Adrenal gland (tissue), 9 donors: ENCODE measurements at regions not wholly inside any gene's neighbourhood (a gene's known extent, or its start where the extent isn't known, plus 50 kb on each side); places are given as distances from the start of the nearest gene placed in this dataset.
"Not testable (repeated sequence)": the region's sequence is repeated elsewhere in the genome, so short reads cannot be mapped to it uniquely, and the experiment has no call there.

Experiments
- DNase-seq, 7 donors: peaks; one replicate each; pipeline ENCODE4 v3.0.0-alpha.2; 2019 to 2020
- H3K27ac ChIP-seq, 5 donors: fragments of 200-600 bp; sonication (generic) in 4 of 5; 1 replicate in 3 of 5; 2 replicates in 2 of 5; pipeline versions ENCODE4 v1.5.1 to v1.8.0; 2016 to 2020; ENCODE audit warnings: mild to moderate bottlenecking in 1 of 5
- H3K27me3 ChIP-seq: fragments of 200-600 bp; 2 replicates; pipeline ENCODE4 v1.8.0; 2021
- H3K36me3 ChIP-seq, 2 donors: fragments of 200-600 bp; replicated peaks in 1 of 2; 1 replicate in 1 of 2; 2 replicates in 1 of 2; pipeline versions ENCODE4 v1.5.1 to v1.8.0; 2018 to 2022
- H3K4me1 ChIP-seq, 2 donors: fragments of 200-600 bp; replicated peaks in 1 of 2; 1 replicate in 1 of 2; 2 replicates in 1 of 2; pipeline versions ENCODE4 v1.5.1 to v1.8.0; 2018 to 2021
- H3K4me3 ChIP-seq, 4 donors: fragments of 200-600 bp; sonication (generic) in 3 of 4; one replicate each; pipeline ENCODE4 v1.5.1; 2016 to 2018
- H3K9me3 ChIP-seq, 3 donors: fragments of 200-600 bp; sonication (generic) in 1 of 3; replicated peaks in 1 of 3; 1 replicate in 2 of 3; 2 replicates in 1 of 3; pipeline versions ENCODE4 v1.5.1 to v1.8.0; 2016 to 2021
- CTCF ChIP-seq, 6 experiments: fragments of 450-650 bp in 4 of 6; fragments of 200-600 bp in 2 of 6; sonication (generic) in 1 of 6; IDR thresholded peaks; 1 replicate in 5 of 6; 2 replicates in 1 of 6; pipeline versions ENCODE4 v1.5.1 to v1.8.0; 2016 to 2021; ENCODE audit warnings: antibody characterized with exemption in 6 of 6, mild to moderate bottlenecking in 2 of 6, moderate library complexity in 1 of 6
- POLR2A ChIP-seq, 2 donors: fragments of 450-650 bp; IDR thresholded peaks; one replicate each; pipeline ENCODE4 v1.6.1; 2017; ENCODE audit warnings: antibody characterized with exemption in 2 of 2, mild to moderate bottlenecking in 2 of 2, moderate library complexity in 1 of 2
- WGBS, 4 donors: extraction: QIAGEN DNeasy Blood & Tissue Kit in 2 of 4; methylation state at CpG; one replicate each; pipeline versions ENCODE4 v1.1.5 to v1.1.7; 2013 to 2017; 5-methylcytosine and 5-hydroxymethylcytosine counted together
- intact Hi-C, 2 donors: fragments of 100-400 bp; cut with DNase I; formaldehyde crosslinking; loops; one replicate each; pipeline versions ENCODE4 v1.14.1 to v1.15.0; 2022 to 2023
- donor health status: healthy with polysubstance abuse.
- donor health status: Bipolar disorder and iron deficiency.
- donor health status: DM: yes; HTN: yes; CAD: no.
- donor health status: DM: no; HTN: no; CAD: no.
- donor health status: DM: no; HTN: no; CAD: no.

GRCh38 chr1:166763318-166763717 lies 76.0 kb upstream of the POGK start:
- 90 to 100% (median 97%) methylated on average over 1 of the region's 1 CpG for WGBS, 4 donors
- TF ChIP-seq CTCF (IDR thresholded peaks at IDR 0.05) = no peak
- TF ChIP-seq POLR2A (IDR thresholded peaks at IDR 0.05) = no peak
- intact Hi-C loops = no loop called here
- Histone ChIP-seq H3K4me3 (no peak overlapping the region), H3K9me3 (no peaks in the 10 kb centered on the region), H3K36me3 (no peaks in the 10 kb centered on the region), H3K27ac (no peak overlapping the region), H3K27me3 (no peaks in the 10 kb centered on the region), H3K4me1 (no peaks in the 10 kb centered on the region)
- no peak for DNase-seq

GRCh38 chr1:166766942-166767341 lies 72.3 kb upstream of the POGK start:
- Histone ChIP-seq H3K9me3 (no peaks in the 10 kb centered on the region), H3K27me3 (no peaks in the 10 kb centered on the region), H3K4me1 (no peaks in the 10 kb centered on the region), H3K27ac (no peak overlapping the region), H3K4me3 (no peak overlapping the region), H3K36me3 (no peaks in the 10 kb centered on the region)
- WGBS, 4 donors = 35 to 61% (median 43%) methylated on average over 2 of the region's 2 CpGs
- no peak for DNase-seq
- TF ChIP-seq POLR2A (IDR thresholded peaks at IDR 0.05) = no peak
- intact Hi-C loops = no loop called here

GRCh38 chr1:166784646-166785045 lies 54.6 kb upstream of the POGK start:
- H3K27ac ChIP-seq, H3K27me3 ChIP-seq, intact Hi-C loops, H3K9me3 ChIP-seq, H3K36me3 ChIP-seq, H3K4me1 ChIP-seq, DNase-seq, H3K4me3 ChIP-seq: not testable (repeated sequence)
- WGBS, 4 donors = 23 to 47% (median 33%) methylated on average over 4 of the region's 4 CpGs

- 79 to 90% (median 85%) methylated on average over 1 of the region's 1 CpG for WGBS, 4 donors
- Histone ChIP-seq H3K36me3 (no peaks in the 10 kb centered on the region), H3K4me3 (no peak overlapping the region), H3K27ac (no peak overlapping the region), H3K27me3 (no peaks in the 10 kb centered on the region), H3K4me1 (no peaks in the 10 kb centered on the region), H3K9me3 (no peaks in the 10 kb centered on the region)
- intact Hi-C loops = no loop called here
- no peak for DNase-seq
- TF ChIP-seq POLR2A (IDR thresholded peaks at IDR 0.05) = no peak
- TF ChIP-seq CTCF (IDR thresholded peaks at IDR 0.05) = peak in 2 of 6 experiments; percentile 16 to 19
These were observed 53.3 kb upstream of the POGK start for GRCh38 chr1:166785987-166786386.

DNA sequence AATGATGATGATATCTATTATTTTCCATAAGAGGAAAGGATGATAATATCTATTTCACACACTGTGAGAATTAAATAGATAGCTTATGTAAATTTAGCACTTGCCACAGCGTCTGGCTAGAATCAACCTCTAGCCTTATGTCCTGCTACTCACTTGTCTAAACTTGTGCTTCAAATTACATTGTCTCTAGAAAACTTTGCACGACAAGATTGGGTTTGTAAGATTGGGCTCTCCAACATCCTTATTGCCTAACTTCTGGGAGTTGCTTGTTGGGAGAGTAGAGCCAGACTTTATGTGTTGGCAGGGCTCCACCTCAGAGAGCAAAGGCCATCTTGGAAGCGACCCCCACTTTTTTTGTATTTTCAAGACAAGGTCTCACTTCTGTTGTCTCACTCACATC lies 50.0 kb upstream of the POGK start:
- no peak for DNase-seq
- no peaks in the 10 kb centered on the region for H3K4me1 ChIP-seq
- peaks cover 8% of the 10 kb centered on the region for H3K27me3 ChIP-seq
- H3K9me3 ChIP-seq = no peaks in the 10 kb centered on the region
- TF ChIP-seq POLR2A (IDR thresholded peaks at IDR 0.05) (no peak), CTCF (IDR thresholded peaks at IDR 0.05) (no peak)
- intact Hi-C loops = no loop called here
- WGBS, 4 donors = 68 to 80% (median 71%) methylated on average over 3 of the region's 3 CpGs
- no peaks in the 10 kb centered on the region for H3K36me3 ChIP-seq
- H3K4me3 ChIP-seq = no peak overlapping the region
- H3K27ac ChIP-seq = no peak overlapping the region
